Upper lobe of left lung (tissue), 4 donors: ENCODE measurements at regions not wholly inside any gene's neighbourhood (a gene's known extent, or its start where the extent isn't known, plus 50 kb on each side); places are given as distances from the start of the nearest gene placed in this dataset.

ENCODE experiments used
- CTCF ChIP-seq, 6 experiments: fragments of 450-650 bp in 4 of 6; fragments of 200-600 bp in 2 of 6; sonication (generic) in 2 of 6; IDR thresholded peaks; one replicate each; pipeline ENCODE4 v1.5.1; 2016 to 2019; ENCODE audit warnings: antibody characterized with exemption in 6 of 6
- EP300 ChIP-seq, 4 donors: sonication (generic); formaldehyde crosslinking; IDR thresholded peaks; one replicate each; pipeline ENCODE4 v1.5.1; 2017; ENCODE audit warnings: antibody characterized with exemption in 4 of 4, control low read depth in 2 of 4
- POLR2A ChIP-seq, 4 donors: fragments of 450-650 bp; IDR thresholded peaks; one replicate each; pipeline ENCODE4 v1.5.1; 2016 to 2017; ENCODE audit warnings: antibody characterized with exemption in 4 of 4, mild to moderate bottlenecking in 2 of 4
- POLR2AphosphoS5 ChIP-seq, 2 donors: sonication (generic); formaldehyde crosslinking; IDR thresholded peaks; one replicate each; pipeline ENCODE4 v1.5.1; 2017; ENCODE audit warnings: antibody characterized with exemption in 2 of 2

- no peak for TF ChIP-seq POLR2A (IDR thresholded peaks at IDR 0.05)
- no peak for TF ChIP-seq CTCF (IDR thresholded peaks at IDR 0.05)
- TF ChIP-seq EP300 (IDR thresholded peaks at IDR 0.05): no peak
- no peak for TF ChIP-seq POLR2AphosphoS5 (IDR thresholded peaks at IDR 0.05)
These were observed 1564.8 kb downstream of the RPA4 start for GRCh38 chrX:98448524-98448923.
